ENCODE measurements at regions not wholly inside any gene's neighbourhood (a gene's known extent, or its start where the extent isn't known, plus 50 kb on each side); places are given as distances from the start of the nearest gene placed in this dataset.
A peak's percentile ranks its signal among the peaks of the same experiment; 100 is the strongest.

- Histone ChIP-seq H3K4me1 (ENCODE audit: control insufficient read depth in 2 of 3, insufficient read depth in 2 of 3, low read depth in 1 of 3, low read length in 3 of 3) (no peaks in the 10 kb centered on the region), H3K36me3 (ENCODE audit: control insufficient read depth in 2 of 3, insufficient read depth in 3 of 3, low read length in 3 of 3) (no peaks in the 10 kb centered on the region), H3K4me3 (ENCODE audit: low read length in 3 of 3) (no peak overlapping the region), H3K27me3 (ENCODE audit: control insufficient read depth, insufficient read depth, low read length) (no peaks in the 10 kb centered on the region), H3K9me3 (ENCODE audit: control insufficient read depth in 2 of 3, insufficient read depth in 1 of 3, low read length in 3 of 3) (no peaks in the 10 kb centered on the region), H3K9ac (ENCODE audit: low read length in 3 of 3) (no peak overlapping the region), H3K27ac (ENCODE audit: low read depth in 2 of 2, low read length in 2 of 2) (no peak overlapping the region)
- DNase-seq, result no peak
- TF ChIP-seq CTCF (IDR thresholded peaks at IDR 0.05; ENCODE audit: borderline replicate concordance, extremely low read depth, insufficient read depth), result no peak
- FAIRE-seq, result no peak
- intact Hi-C loops (cut with DNase I), result no loop called here
Measured at GRCh38 chr12:83321971-83322370, 635.3 kb downstream of the TMTC2 start.

- Histone ChIP-seq H3K9me3 (ENCODE audit: control insufficient read depth in 2 of 3, insufficient read depth in 1 of 3, low read length in 3 of 3) (no peaks in the 10 kb centered on the region), H3K4me3 (ENCODE audit: low read length in 3 of 3) (no peak overlapping the region), H3K9ac (ENCODE audit: low read length in 3 of 3) (no peak overlapping the region), H3K27me3 (ENCODE audit: control insufficient read depth, insufficient read depth, low read length) (no peaks in the 10 kb centered on the region), H3K4me1 (ENCODE audit: control insufficient read depth in 2 of 3, insufficient read depth in 2 of 3, low read depth in 1 of 3, low read length in 3 of 3) (no peaks in the 10 kb centered on the region), H3K36me3 (ENCODE audit: control insufficient read depth in 2 of 3, insufficient read depth in 3 of 3, low read length in 3 of 3) (no peaks in the 10 kb centered on the region), H3K27ac (ENCODE audit: low read depth in 2 of 2, low read length in 2 of 2) (no peak overlapping the region)
- DNase-seq (no peak), FAIRE-seq (no peak)
- intact Hi-C loops (cut with DNase I), result no loop called here
- TF ChIP-seq CTCF (IDR thresholded peaks at IDR 0.05; ENCODE audit: borderline replicate concordance, extremely low read depth, insufficient read depth), result no peak
Measured at GRCh38 chr12:83320350-83320749, 633.6 kb downstream of the TMTC2 start.

GRCh38 chr12:83318386-83319098 lies 631.8 kb downstream of the TMTC2 start:
- DNase-seq (peak in 1 of 5 donors; percentile 2), FAIRE-seq (no peak)
- no peak for TF ChIP-seq CTCF (IDR thresholded peaks at IDR 0.05; ENCODE audit: borderline replicate concordance, extremely low read depth, insufficient read depth)
- Histone ChIP-seq H3K27ac (ENCODE audit: low read depth in 2 of 2, low read length in 2 of 2) (no peak overlapping the region), H3K9me3 (ENCODE audit: control insufficient read depth in 2 of 3, insufficient read depth in 1 of 3, low read length in 3 of 3) (no peaks in the 10 kb centered on the region), H3K4me1 (ENCODE audit: control insufficient read depth in 2 of 3, insufficient read depth in 2 of 3, low read depth in 1 of 3, low read length in 3 of 3) (no peaks in the 10 kb centered on the region), H3K4me3 (ENCODE audit: low read length in 3 of 3) (no peak overlapping the region), H3K9ac (ENCODE audit: low read length in 3 of 3) (no peak overlapping the region), H3K27me3 (ENCODE audit: control insufficient read depth, insufficient read depth, low read length) (no peaks in the 10 kb centered on the region), H3K36me3 (ENCODE audit: control insufficient read depth in 2 of 3, insufficient read depth in 3 of 3, low read length in 3 of 3) (no peaks in the 10 kb centered on the region)
- intact Hi-C loops (cut with DNase I), result no loop called here

- TF ChIP-seq CTCF (IDR thresholded peaks at IDR 0.05; ENCODE audit: borderline replicate concordance, extremely low read depth, insufficient read depth), result no peak
- DNase-seq, result no peak
- intact Hi-C loops (cut with DNase I), result no loop called here
Measured at GRCh38 chr12:83317595-83317994, 630.9 kb downstream of the TMTC2 start.

More at GRCh38 chr12:83317595-83317994, 630.9 kb downstream of the TMTC2 start:
- no peaks in the 10 kb centered on the region for H3K27me3 ChIP-seq (ENCODE audit: control insufficient read depth, insufficient read depth, low read length)
- no peaks in the 10 kb centered on the region for H3K36me3 ChIP-seq (ENCODE audit: control insufficient read depth in 2 of 3, insufficient read depth in 3 of 3, low read length in 3 of 3)
- no peak overlapping the region for H3K9ac ChIP-seq (ENCODE audit: low read length in 3 of 3)
- H3K9me3 ChIP-seq (ENCODE audit: control insufficient read depth in 2 of 3, insufficient read depth in 1 of 3, low read length in 3 of 3), result no peaks in the 10 kb centered on the region
- H3K4me1 ChIP-seq (ENCODE audit: control insufficient read depth in 2 of 3, insufficient read depth in 2 of 3, low read depth in 1 of 3, low read length in 3 of 3), result no peaks in the 10 kb centered on the region
- no peak overlapping the region for H3K4me3 ChIP-seq (ENCODE audit: low read length in 3 of 3)
- H3K27ac ChIP-seq (ENCODE audit: low read depth in 2 of 2, low read length in 2 of 2), result no peak overlapping the region
- no peak for FAIRE-seq
